VCaP (cell line): ENCODE measurements at regions not wholly inside any gene's neighbourhood (a gene's known extent, or its start where the extent isn't known, plus 50 kb on each side); places are given as distances from the start of the nearest gene placed in this dataset.

ENCODE experiments used
- H3K27ac ChIP-seq: fragments of 450-650 bp; 2 replicates; pipeline ENCODE4 v1.5.1; 2017
- CTCF ChIP-seq: fragments of 450-650 bp; conservative IDR thresholded peaks from 2 replicates; pipeline ENCODE4 v1.5.1; 2017; ENCODE audit warnings: mild to moderate bottlenecking, moderate library complexity

DNA sequence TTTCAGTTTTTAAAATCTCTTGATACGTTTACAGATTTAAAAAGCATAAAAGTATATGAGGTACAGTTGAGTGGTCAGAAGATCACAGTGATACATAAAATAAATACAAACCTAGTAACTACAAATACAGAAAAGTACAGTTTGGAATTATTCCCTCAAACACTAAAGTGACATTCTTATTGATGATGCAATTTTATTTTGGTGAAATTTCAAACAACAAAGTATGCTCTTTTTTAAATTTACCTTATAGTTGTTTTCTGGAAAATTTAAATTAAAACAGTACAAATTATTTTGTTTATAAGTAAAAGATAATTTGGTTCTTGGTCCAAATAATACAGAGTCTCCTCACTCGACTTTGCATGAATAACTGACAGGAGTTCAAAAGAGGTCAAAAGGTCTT, 1305.1 kb upstream of the GJE1 start:
- no peak for TF ChIP-seq CTCF
- no peak overlapping the region for H3K27ac ChIP-seq

DNA sequence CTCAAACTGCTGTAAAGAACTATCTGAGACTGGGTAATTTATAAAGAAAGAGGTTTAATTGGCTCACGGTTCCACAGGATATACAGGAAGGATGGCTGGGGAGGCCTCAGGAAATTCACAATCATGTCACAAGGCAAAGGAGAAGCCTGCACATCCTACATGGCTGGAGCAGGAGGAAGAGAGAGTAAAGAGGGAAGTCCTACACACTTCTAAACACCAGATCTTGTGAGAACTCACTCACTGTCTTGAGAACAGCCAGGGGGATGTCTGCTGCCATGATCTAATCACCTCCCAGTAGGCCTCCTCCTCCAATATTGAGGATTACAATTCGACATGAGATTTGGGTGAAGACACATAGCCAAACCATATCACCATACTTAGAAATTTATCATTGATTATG, 1307.0 kb upstream of the GJE1 start:
- TF ChIP-seq CTCF: no peak
- H3K27ac ChIP-seq: no peak overlapping the region

- H3K27ac ChIP-seq: no peak overlapping the region
- TF ChIP-seq CTCF: no peak
Measured at GRCh38 chr6:140824595-140824994, 1308.1 kb upstream of the GJE1 start.

GRCh38 chr6:140821196-140821595, 1311.5 kb upstream of the GJE1 start:
- no peak overlapping the region for H3K27ac ChIP-seq
- no peak for TF ChIP-seq CTCF

- H3K27ac ChIP-seq: no peak overlapping the region
- no peak for TF ChIP-seq CTCF
Measured at GRCh38 chr6:140817176-140817575, 1315.5 kb upstream of the GJE1 start.

DNA sequence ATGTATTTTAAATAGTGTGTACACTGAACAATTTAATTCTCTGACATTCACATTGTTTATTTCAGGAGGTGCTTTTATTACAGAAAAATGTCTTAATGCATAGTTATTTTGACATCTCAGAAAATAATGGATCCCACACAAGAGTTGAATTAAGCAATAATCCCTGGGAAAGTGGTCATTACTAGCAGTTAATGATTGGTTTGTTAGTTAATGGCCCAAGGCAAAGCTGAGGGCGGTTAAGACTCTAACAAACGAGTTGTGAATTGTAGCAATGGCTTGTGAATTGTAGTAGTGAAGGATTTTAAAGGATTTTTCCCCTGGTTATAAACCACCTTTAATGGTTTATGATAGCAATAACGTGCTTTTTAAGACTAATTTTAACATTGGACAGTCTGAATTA, 1316.0 kb upstream of the GJE1 start:
- TF ChIP-seq CTCF: no peak
- H3K27ac ChIP-seq: no peak overlapping the region

DNA sequence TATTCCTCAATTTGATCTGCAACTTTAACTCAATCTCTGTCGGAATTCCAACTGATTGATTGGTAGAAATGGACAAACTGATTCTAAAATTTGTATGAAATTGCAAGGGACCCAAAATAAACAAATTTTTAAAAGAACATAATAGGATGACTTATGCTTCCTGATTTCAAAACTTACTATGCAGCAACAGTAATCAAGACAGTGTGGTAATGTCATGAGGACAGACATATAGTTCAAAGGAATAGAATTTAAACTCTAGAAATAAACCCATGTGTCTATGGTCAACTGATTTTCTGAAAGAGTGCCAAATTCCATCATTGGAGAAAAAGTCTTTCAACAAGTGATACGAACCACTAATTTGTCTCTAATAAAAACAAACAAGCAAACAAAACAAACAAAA, 1320.1 kb upstream of the GJE1 start:
- TF ChIP-seq CTCF: no peak
- no peak overlapping the region for H3K27ac ChIP-seq

DNA sequence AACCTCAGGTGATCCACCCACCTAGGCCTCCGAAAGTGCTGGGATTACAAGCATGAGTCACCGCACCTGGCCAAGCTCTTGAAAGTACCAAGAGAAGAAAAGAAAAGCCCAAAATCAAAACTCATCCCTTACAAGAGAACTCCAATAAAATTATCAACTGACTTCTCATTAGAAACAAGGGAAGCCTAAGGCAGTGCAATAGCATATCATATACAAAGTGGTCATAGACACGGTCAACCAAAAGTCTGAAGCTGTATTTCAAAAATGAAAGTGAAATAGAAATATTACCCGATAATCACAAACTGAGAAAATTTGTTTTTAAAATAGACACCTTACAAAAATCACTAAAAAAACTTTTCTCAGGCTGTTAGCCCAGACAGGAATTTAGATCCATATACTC, 1321.1 kb upstream of the GJE1 start:
- H3K27ac ChIP-seq: no peak overlapping the region

More for the DNA sequence above, 1321.1 kb upstream of the GJE1 start:
- TF ChIP-seq CTCF: no peak
